ENCODE measurements at regions not wholly inside any gene's neighbourhood (a gene's known extent, or its start where the extent isn't known, plus 50 kb on each side); places are given as distances from the start of the nearest gene placed in this dataset.

GRCh38 chr9:117466111-117466510, 51.3 kb upstream of the ASTN2 start:
- in situ Hi-C loops (cut with MboI) = no loop called here
- no peak overlapping the region for H3K4me3 ChIP-seq
- RAD21 ChIA-PET (ENCODE audit: unreplicated experiment) = no interaction called here
- TF ChIP-seq NBN (IDR thresholded peaks at IDR 0.05) (no peak), ATF3 (IDR thresholded peaks at IDR 0.05; ENCODE audit: borderline replicate concordance, extremely low read depth, low read depth, low read length) (no peak), CUX1 (IDR thresholded peaks at IDR 0.05; ENCODE audit: insufficient replicate concordance, low read depth, low read length) (no peak), PML (IDR thresholded peaks at IDR 0.05; ENCODE audit: low read length) (no peak), RAD51 (IDR thresholded peaks at IDR 0.05) (no peak), SREBF2 (IDR thresholded peaks at IDR 0.05; ENCODE audit: low read length) (no peak), ZBTB11 (CRISPR knock-in tag; IDR thresholded peaks at IDR 0.05) (no peak), JUNB (IDR thresholded peaks at IDR 0.05) (no peak), PAX5 (IDR thresholded peaks at IDR 0.05; ENCODE audit: borderline replicate concordance, low read depth, low read length) (no peak), MAX (IDR thresholded peaks at IDR 0.05; ENCODE audit: low read depth, low read length) (no peak), GATAD2B (conservative IDR thresholded peaks at IDR 0.05; ENCODE audit: low read depth) (no peak), CEBPZ (IDR thresholded peaks at IDR 0.05; ENCODE audit: low read depth, low read length) (no peak), ZNF622 (IDR thresholded peaks at IDR 0.05) (no peak), NR2C1 (IDR thresholded peaks at IDR 0.05) (no peak)

More at GRCh38 chr9:117466111-117466510, 51.3 kb upstream of the ASTN2 start:
- Histone ChIP-seq H3K4me1 (ENCODE audit: control insufficient read depth, insufficient read depth, low read length) (no peaks in the 10 kb centered on the region), H3K9me3 (replicated peaks; ENCODE audit: control insufficient read depth, insufficient read depth, low read length) (no peaks in the 10 kb centered on the region), H4K20me1 (ENCODE audit: control insufficient read depth, insufficient read depth) (no peaks in the 10 kb centered on the region), H3K36me3 (ENCODE audit: control insufficient read depth in 2 of 2, insufficient read depth in 2 of 2, low read length in 1 of 2) (no peaks in the 10 kb centered on the region), H3K79me2 (ENCODE audit: control insufficient read depth, insufficient read depth, low read length) (no peaks in the 10 kb centered on the region), H2AFZ (ENCODE audit: control insufficient read depth, low read depth, low read length) (no peak overlapping the region), H3K27me3 (replicated peaks in 1 of 2; ENCODE audit: control insufficient read depth in 2 of 2, insufficient read depth in 2 of 2, low read length in 1 of 2) (no peaks in the 10 kb centered on the region; a peak in 1 of 4 replicates), H3K4me2 (ENCODE audit: control insufficient read depth, insufficient read depth) (no peak overlapping the region), H3K9ac (ENCODE audit: control insufficient read depth, insufficient read depth, low read length) (no peak overlapping the region), H3K27ac (ENCODE audit: control insufficient read depth, insufficient read depth) (no peak overlapping the region)
- CTCF ChIA-PET = interaction anchor here (1.2 kb wide), 1 partner anchor 17 kb away, joined by 3 read pairs; no protein-coding TSS in a partner anchor
- SMC1A ChIA-PET (ENCODE audit: uncharacterized antibody, unreplicated experiment) = no interaction called here
- BruUV-seq (replicated peaks) = no TSS peak
- DNase-seq (ENCODE audit: low read depth, low spot score) = no peak
- POLR2A ChIA-PET = no interaction called here
- FAIRE-seq = no peak
- no peak for ATAC-seq
- intact Hi-C loops (cut with micrococcal nuclease; ENCODE audit: unreplicated experiment) = no loop called here
- 7% methylated on average over 3 of the region's 3 CpGs for WGBS (ENCODE audit: insufficient coverage, insufficient replicate concordance, low lambda C conversion rate, missing lambda C conversion rate)
